ES-I3 (cell line): ENCODE measurements at regions not wholly inside any gene's neighbourhood (a gene's known extent, or its start where the extent isn't known, plus 50 kb on each side); places are given as distances from the start of the nearest gene placed in this dataset.

Source experiments
- H3K36me3 ChIP-seq: 2 replicates; pipeline ENCODE4 v1.6.1; 2013; ENCODE audit warnings: mild to moderate bottlenecking, low read length, control low read depth, moderate library complexity; ENCODE audit not compliant: insufficient read depth
- H3K4me1 ChIP-seq: 2 replicates; pipeline ENCODE4 v1.6.1; 2013; ENCODE audit warnings: mild to moderate bottlenecking, control low read depth, low read length; ENCODE audit not compliant: insufficient read depth
- H3K9ac ChIP-seq: 2 replicates; pipeline ENCODE4 v1.6.1; 2013; ENCODE audit warnings: low read depth, mild to moderate bottlenecking, low read length, moderate library complexity
- H3K9me3 ChIP-seq: 2 replicates; pipeline ENCODE4 v1.6.1; 2013; ENCODE audit warnings: mild to moderate bottlenecking, low read length, moderate library complexity; ENCODE audit not compliant: control insufficient read depth, insufficient read depth

DNA sequence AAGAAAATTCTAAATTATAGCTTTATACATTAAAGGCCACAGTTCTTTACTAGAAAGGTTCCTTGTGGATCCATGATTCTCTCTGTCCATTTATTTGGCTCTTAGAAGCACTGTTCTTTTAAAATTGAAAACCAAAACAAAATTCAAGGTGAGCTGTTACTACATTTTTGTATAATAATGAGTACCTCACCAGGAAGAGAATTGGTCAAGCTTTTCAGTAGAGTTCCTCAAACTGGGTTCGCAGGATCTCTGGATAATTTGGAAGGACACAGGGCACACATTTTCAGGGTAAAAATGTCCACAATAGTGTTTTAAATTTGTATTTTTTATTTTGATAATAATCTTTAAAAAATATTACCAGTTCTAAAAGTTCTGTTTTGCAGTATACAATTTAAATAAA lies 93.0 kb downstream of the PPP1R3A start:
- no peak overlapping the region for H3K9ac ChIP-seq
- no peaks in the 10 kb centered on the region for H3K36me3 ChIP-seq
- no peaks in the 10 kb centered on the region for H3K9me3 ChIP-seq
- H3K4me1 ChIP-seq: peaks cover 13% of the 10 kb centered on the region; the same call in 1 of the 2 replicates

DNA sequence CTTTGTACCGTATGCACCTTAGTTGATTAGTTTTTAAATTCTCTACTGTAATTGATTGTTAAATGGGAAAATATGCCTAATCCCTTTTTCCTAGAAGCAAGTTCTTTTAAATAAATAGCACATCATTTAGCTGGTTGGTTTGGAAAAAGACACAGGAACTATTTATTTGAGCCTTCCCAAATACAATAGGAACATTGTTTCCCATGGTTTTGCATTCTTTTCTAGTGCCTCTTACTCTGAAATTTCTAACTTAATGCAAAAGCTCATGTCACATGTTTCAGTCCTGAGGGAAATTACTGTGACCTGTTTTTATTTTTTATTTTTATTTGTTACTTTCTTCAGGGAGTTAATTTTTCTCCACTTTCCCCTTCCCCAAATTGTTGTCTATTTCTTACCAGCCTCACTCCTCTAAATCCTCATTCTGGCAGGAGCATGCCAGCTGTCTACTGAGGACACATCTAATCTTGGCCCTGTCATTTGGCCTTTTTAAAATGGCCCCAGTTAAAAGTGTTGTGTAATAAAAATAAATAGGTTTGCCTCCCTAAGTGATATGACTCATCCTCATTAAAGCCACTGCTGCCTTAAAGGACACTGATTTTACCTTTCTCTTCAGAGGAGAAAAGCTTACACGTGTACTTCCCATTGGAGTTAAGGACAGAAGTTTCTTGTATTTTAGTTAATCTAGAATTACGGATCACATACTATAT lies 94.5 kb downstream of the PPP1R3A start:
- Histone ChIP-seq H3K4me1 (peaks cover 13% of the 10 kb centered on the region; the same call in 1 of the 2 replicates), H3K9me3 (no peaks in the 10 kb centered on the region), H3K9ac (no peak overlapping the region), H3K36me3 (no peaks in the 10 kb centered on the region)

DNA sequence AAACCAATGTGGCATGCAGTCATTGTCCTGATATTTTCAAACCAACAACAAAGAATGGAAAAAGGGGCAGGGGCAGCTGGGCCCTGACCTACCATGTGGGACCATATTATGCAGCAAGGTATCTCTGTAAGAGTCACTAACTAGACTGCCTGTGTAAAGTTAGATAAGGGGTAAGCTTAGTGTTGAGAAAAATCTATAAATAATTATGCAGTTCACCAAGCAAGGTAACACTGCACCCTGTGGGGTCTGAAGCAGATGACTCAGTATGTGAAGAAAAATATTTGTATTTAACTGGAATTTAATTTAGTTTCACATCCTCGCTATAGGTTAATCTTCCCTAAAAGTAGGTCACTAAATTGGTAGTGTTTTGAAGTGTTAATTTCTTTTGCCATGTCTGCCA lies 99.3 kb downstream of the PPP1R3A start:
- H3K4me1 ChIP-seq: no peaks in the 10 kb centered on the region
- no peaks in the 10 kb centered on the region for H3K9me3 ChIP-seq
- H3K9ac ChIP-seq: no peak overlapping the region
- H3K36me3 ChIP-seq: no peaks in the 10 kb centered on the region

DNA sequence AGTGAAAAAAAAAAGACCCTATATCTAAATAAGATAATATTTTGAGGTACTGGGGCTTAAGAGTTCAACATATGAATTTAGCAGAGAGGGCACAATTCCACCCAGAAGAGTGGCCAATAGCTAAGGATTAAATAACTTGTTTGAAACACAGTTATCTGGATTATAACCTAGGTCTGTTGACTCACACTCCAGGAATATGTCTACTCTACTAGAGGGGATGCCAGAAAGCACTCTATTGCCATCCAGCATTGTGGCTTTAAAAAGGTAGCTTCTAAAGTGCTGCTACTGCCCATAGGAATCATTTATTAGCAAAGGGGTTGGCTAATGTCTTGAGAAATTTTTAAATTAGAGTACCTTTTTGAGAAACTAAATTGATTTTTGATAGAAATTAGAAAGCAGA lies 102.2 kb downstream of the PPP1R3A start:
- Histone ChIP-seq H3K9me3 (no peaks in the 10 kb centered on the region), H3K9ac (no peak overlapping the region), H3K4me1 (no peaks in the 10 kb centered on the region), H3K36me3 (no peaks in the 10 kb centered on the region)

DNA sequence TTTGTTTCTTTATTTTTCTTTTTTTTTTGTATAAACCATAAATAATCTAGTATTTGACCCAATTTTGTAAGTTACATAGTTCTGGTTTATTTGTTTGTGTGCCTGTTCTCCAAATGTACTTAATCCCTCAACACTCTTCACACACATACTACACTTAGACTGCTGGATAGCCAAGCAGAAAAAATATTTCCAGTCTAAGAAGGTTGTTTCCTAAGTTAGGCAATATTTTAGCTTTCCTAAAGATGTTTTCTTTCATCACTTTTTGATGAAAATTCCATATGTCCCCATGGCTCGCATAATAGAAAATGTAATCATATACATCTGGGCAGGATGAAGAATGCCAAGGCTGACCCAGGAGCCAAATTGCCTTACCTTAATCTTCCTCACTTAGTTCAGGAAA lies 105.3 kb downstream of the PPP1R3A start:
- H3K9me3 ChIP-seq: no peaks in the 10 kb centered on the region
- H3K4me1 ChIP-seq: no peaks in the 10 kb centered on the region
- H3K36me3 ChIP-seq: no peaks in the 10 kb centered on the region
- no peak overlapping the region for H3K9ac ChIP-seq

DNA sequence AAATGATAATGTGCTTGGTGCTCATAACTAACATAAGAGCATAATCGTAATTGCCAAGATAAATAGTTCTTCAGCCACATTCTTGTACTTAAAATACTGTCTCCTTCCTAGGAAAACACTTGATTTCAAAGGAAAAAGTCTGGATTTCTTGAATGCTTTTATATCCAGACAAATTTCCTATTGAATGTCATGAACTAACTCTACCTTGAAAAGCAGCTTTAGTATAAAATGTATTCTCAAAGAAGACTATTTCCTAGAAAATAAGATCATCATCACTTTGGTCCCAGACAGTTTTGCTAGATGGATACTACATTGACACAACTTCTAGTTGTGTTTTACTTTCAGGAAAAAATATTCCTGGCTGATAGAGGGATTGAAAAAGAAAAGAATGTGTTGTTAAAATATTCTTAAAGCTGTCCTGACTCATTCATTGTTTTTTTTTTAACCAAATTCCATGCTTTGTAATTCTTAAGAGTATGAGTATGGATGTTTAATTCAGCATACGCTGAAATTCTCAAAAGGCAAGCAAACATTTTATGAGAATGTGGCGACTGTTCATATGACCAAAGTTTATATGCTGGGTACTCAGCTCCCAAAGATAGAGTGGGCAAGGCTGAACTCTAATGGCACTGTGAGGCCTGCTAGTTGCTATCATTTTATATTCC lies 106.1 kb downstream of the PPP1R3A start:
- Histone ChIP-seq H3K36me3 (no peaks in the 10 kb centered on the region), H3K9me3 (no peaks in the 10 kb centered on the region), H3K4me1 (no peaks in the 10 kb centered on the region), H3K9ac (no peak overlapping the region)

DNA sequence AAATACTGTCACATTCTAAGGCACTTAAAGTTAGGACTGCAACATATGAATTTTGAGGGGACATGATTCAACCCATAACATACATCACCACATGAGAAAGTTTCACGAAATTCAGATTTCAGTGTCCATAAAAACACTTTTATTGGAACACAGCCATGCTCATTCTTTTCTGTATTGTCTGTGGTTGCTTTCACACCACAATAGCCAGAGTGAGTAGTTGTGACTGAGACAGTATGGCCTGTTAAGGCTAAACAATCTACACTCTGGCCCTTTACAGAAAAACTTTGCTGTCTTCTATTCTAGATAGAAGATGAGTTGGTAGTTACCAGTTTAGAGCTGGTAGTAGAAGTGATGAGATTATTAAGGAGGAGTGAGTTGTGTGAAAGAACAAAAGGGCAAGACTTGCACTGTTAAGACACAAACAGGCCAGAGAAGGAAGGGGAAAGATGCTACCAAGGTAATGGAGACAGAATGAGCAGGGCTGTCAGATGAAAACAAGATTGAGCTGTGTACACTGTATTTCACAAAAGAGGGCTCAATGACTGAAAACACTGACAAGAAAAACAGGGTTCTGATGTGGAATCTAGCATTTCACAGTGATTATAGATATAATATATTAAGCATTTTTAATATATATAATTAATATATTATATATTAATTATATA lies 108.6 kb downstream of the PPP1R3A start:
- Histone ChIP-seq H3K9ac (no peak overlapping the region), H3K4me1 (no peaks in the 10 kb centered on the region), H3K9me3 (no peaks in the 10 kb centered on the region), H3K36me3 (no peaks in the 10 kb centered on the region)

DNA sequence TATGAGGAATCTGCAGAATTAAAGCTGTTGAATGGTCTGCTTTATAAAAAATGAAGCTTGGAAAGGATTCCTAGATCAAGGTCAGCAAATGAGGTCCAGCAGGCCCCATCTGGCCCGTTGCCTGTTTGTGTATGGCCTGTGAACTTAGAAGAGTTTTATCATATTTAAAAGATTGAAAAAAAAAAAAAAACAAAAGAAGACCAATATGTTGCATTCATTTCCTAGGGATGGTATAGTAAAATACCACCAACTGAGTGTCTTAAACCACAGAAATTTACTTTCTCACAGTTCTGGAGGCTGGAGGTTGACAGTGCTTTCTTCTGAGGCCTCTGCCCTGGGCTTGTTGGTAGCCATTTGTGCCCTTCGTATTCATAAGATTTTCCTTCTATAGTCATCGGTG lies 109.2 kb downstream of the PPP1R3A start:
- H3K4me1 ChIP-seq: no peaks in the 10 kb centered on the region
- no peak overlapping the region for H3K9ac ChIP-seq
- H3K9me3 ChIP-seq: no peaks in the 10 kb centered on the region
- no peaks in the 10 kb centered on the region for H3K36me3 ChIP-seq

DNA sequence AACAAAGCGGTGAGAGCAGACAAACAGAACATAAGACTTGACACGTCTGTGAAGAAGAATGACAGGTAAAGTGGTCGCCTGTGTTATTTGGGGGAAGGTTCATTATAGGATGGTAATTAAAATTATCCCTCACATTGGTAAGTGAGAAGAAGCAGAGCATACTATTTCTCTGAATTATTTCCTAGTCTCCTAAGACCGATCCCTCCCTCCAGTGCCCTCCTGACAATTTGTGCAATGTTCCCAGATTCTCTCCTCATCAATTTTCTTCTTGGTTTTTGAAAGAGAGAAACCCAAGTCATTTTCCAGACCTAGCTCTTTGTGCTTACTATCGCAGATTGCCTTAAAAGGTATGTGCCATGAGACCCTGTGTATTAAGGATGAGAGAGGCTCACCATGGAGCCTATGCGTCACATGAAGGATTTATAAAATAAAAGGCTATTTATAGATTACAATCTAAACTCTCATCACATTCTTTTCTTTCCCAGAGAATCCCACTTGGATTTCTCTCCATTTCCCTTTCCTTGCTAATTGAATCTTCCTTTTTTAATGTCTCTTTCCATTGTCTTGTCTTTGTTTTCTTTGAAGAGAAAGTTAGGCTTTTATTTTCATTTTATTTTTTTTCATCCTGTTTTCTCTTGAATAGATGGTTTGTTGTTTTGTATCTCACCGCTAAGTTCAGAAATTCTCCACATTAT lies 112.0 kb downstream of the PPP1R3A start:
- no peak overlapping the region for H3K9ac ChIP-seq
- no peaks in the 10 kb centered on the region; the same call in 1 of the 2 replicates for H3K9me3 ChIP-seq
- no peaks in the 10 kb centered on the region for H3K36me3 ChIP-seq
- no peaks in the 10 kb centered on the region for H3K4me1 ChIP-seq

DNA sequence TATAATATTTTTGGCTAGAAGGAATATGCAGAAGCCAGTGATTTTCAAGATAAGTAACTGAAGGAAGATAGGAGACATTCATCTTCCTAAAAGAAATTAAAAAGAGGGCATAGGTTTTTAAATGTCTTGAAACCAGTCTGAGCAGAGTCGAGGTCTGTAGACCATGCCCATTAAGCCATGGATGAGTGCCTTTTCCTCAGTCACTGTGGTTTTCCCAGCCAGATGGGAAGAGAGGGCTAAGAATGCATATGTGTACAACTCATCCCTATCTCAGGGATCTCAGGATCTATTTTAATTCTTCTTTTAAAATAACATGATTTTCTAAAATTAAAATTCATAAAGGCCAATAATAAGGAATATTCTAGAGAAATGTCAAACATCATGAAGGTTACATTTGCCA lies 112.8 kb downstream of the PPP1R3A start:
- H3K9me3 ChIP-seq: no peaks in the 10 kb centered on the region; the same call in 1 of the 2 replicates
- no peaks in the 10 kb centered on the region for H3K36me3 ChIP-seq
- no peak overlapping the region for H3K9ac ChIP-seq
- H3K4me1 ChIP-seq: no peaks in the 10 kb centered on the region

DNA sequence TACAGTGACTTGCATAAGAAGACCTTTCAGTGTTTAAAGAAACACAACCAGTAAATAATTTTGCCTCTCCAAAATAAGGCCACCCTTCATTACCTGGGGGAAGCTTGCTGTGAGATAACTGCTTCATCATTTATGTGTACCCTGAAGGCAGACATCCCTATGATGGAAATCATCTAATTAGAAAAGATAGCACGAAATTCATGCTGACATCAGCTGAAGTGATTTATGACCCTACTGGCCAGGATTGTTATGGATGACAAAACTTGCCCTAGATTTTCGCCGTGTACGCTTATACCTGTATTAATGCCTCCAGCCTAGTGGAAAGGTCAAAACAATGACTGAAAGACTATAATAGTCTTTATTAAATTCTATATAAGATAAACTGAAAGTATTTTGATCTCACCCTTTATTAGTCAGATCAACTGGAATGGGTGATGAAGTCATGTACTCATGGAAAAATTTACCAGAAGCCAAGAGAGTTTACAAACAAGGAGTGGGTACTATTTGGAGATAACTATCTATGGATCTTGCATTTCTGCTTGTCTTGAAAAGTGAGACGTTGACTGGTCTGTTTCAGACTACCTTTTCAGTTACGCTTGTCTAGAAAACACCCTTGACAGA lies 114.2 kb downstream of the PPP1R3A start:
- Histone ChIP-seq H3K36me3 (no peaks in the 10 kb centered on the region), H3K4me1 (no peaks in the 10 kb centered on the region), H3K9ac (no peak overlapping the region), H3K9me3 (no peaks in the 10 kb centered on the region; the same call in 1 of the 2 replicates)

DNA sequence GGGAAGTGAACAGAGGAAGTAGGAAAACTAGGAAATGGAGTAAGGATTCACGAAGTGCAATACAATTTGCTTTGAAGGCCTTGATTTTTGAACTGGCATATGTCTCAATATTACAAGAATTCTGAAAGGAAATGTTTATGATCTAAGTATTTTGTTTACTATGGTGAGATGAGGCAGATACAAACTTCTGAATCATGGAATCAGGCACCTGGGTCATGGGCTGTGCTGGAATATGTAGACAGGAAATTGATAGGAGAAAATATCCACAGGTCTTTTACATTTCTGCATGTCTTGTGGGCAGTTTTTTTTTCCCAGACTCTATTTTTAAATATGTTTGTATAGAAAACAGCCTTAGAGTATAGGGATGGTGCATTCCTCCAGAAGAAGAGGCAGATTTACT lies 117.1 kb downstream of the PPP1R3A start:
- no peak overlapping the region for H3K9ac ChIP-seq
- H3K4me1 ChIP-seq: no peaks in the 10 kb centered on the region
- H3K9me3 ChIP-seq: peaks cover 3% of the 10 kb centered on the region; the same call in 1 of the 2 replicates
- H3K36me3 ChIP-seq: no peaks in the 10 kb centered on the region

DNA sequence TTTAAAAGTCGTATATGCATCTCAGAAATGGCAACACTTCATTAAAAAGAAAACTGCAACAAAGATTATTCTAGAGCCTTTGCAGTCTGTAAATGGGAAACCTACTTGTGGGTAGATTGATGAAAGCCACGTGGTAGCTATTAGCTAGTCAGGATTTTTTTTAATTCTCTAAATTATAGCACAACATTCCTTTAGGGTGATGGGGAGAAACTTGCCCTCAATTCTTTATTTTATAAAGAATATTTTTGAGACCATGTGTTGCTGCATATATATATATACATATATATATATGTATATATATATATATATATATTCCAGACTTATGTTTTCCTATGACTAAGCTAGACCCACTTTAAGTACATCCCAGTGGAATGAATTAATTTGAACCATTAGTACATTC lies 118.0 kb downstream of the PPP1R3A start:
- H3K9ac ChIP-seq: no peak overlapping the region
- peaks cover 3% of the 10 kb centered on the region; the same call in 1 of the 2 replicates for H3K9me3 ChIP-seq

DNA sequence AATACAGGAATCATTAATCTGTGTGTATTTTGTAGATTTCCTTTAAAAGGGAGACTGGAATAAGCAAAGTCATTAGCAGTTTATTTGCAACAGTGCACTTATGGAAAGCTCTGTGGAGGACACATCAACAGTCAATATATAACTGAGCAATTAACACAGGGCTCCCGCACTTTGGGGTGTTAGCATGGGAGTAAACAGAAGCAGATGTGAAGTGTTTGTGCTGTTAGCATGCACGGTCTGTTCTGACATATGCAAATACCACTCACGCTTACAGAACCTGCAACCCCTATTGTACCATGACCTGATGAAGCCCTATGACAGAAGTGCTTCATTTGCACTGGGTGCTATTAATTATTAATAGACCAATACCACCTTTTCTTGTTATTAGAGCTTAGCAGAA lies 118.9 kb downstream of the PPP1R3A start:
- Histone ChIP-seq H3K9ac (no peak overlapping the region), H3K36me3 (no peaks in the 10 kb centered on the region), H3K4me1 (no peaks in the 10 kb centered on the region), H3K9me3 (peaks cover 3% of the 10 kb centered on the region; the same call in 1 of the 2 replicates)

More for the DNA sequence above, 118.0 kb downstream of the PPP1R3A start:
- H3K4me1 ChIP-seq: no peaks in the 10 kb centered on the region
- H3K36me3 ChIP-seq: no peaks in the 10 kb centered on the region
